HUES6 (cell line): ENCODE measurements at regions not wholly inside any gene's neighbourhood (a gene's known extent, or its start where the extent isn't known, plus 50 kb on each side); places are given as distances from the start of the nearest gene placed in this dataset.
"Not testable (repeated sequence)": the region's sequence is repeated elsewhere in the genome, so short reads cannot be mapped to it uniquely, and the experiment has no call there.

Experiments used
- H3K27ac ChIP-seq: 2 replicates; pipeline ENCODE4 v1.7.0; 2013; ENCODE audit warnings: low read depth, mild to moderate bottlenecking, low read length, inconsistent platforms
- H3K27me3 ChIP-seq: 2 replicates; pipeline ENCODE4 v1.6.1; 2013; ENCODE audit warnings: low read length; ENCODE audit not compliant: control insufficient read depth, insufficient read depth
- H3K36me3 ChIP-seq: 2 replicates; pipeline ENCODE4 v1.6.1; 2013; ENCODE audit warnings: low read length; ENCODE audit not compliant: control insufficient read depth, insufficient read depth
- H3K4me1 ChIP-seq: 2 replicates; pipeline ENCODE4 v1.6.1; 2013; ENCODE audit warnings: low read length; ENCODE audit not compliant: control insufficient read depth, insufficient read depth
- H3K4me3 ChIP-seq: 2 replicates; pipeline ENCODE4 v1.5.1; 2013; ENCODE audit warnings: low read depth, low read length
- H3K9ac ChIP-seq: one replicate; pipeline ENCODE4 v1.6.1; 2013; ENCODE audit warnings: mild to moderate bottlenecking, low read length
- H3K9me3 ChIP-seq: 2 replicates; pipeline ENCODE4 v1.6.1; 2013; ENCODE audit warnings: low read depth, low read length; ENCODE audit not compliant: control insufficient read depth, insufficient read depth

- Histone ChIP-seq H3K9me3 (peaks cover 34% of the 10 kb centered on the region), H3K36me3 (no peaks in the 10 kb centered on the region), H3K27me3 (no peaks in the 10 kb centered on the region), H3K4me3 (no peak overlapping the region), H3K27ac (no peak overlapping the region), H3K9ac (no peak overlapping the region), H3K4me1 (no peaks in the 10 kb centered on the region)
Observed at GRCh38 chr3:28036599-28037575, 204.5 kb upstream of the CMC1 start.

- Histone ChIP-seq H3K9me3 (peaks cover 12% of the 10 kb centered on the region), H3K36me3 (no peaks in the 10 kb centered on the region), H3K27ac (no peak overlapping the region), H3K9ac (no peak overlapping the region), H3K27me3 (no peaks in the 10 kb centered on the region), H3K4me3 (no peak overlapping the region), H3K4me1 (no peaks in the 10 kb centered on the region; the same call in 1 of the 2 replicates)
Observed at GRCh38 chr3:28039234-28039633, 202.2 kb upstream of the CMC1 start.

GRCh38 chr3:28039829-28040228, 201.6 kb upstream of the CMC1 start:
- no peaks in the 10 kb centered on the region; the same call in 1 of the 2 replicates for H3K4me1 ChIP-seq
- no peak overlapping the region for H3K27ac ChIP-seq
- H3K4me3 ChIP-seq, result no peak overlapping the region
- H3K9me3 ChIP-seq, result peaks cover 10% of the 10 kb centered on the region; the same call in 1 of the 2 replicates
- H3K36me3 ChIP-seq, result no peaks in the 10 kb centered on the region
- no peak overlapping the region for H3K9ac ChIP-seq
- H3K27me3 ChIP-seq, result no peaks in the 10 kb centered on the region

GRCh38 chr3:28042095-28042635, 199.3 kb upstream of the CMC1 start:
- no peak overlapping the region for H3K27ac ChIP-seq
- no peak overlapping the region for H3K9ac ChIP-seq
- H3K4me3 ChIP-seq, result no peak overlapping the region

GRCh38 chr3:28042707-28043106, 198.7 kb upstream of the CMC1 start:
- Histone ChIP-seq H3K9ac (no peak overlapping the region), H3K27ac (no peak overlapping the region), H3K4me3 (no peak overlapping the region), H3K36me3 (no peaks in the 10 kb centered on the region), H3K4me1 (peaks cover 5% of the 10 kb centered on the region; the same call in 1 of the 2 replicates), H3K9me3 (peaks cover 9% of the 10 kb centered on the region; the same call in 1 of the 2 replicates), H3K27me3 (no peaks in the 10 kb centered on the region)

More at GRCh38 chr3:28042095-28042635, 199.3 kb upstream of the CMC1 start:
- no peaks in the 10 kb centered on the region for H3K27me3 ChIP-seq
- H3K9me3 ChIP-seq, result peaks cover 9% of the 10 kb centered on the region; the same call in 1 of the 2 replicates
- H3K4me1 ChIP-seq, result peaks cover 5% of the 10 kb centered on the region; the same call in 1 of the 2 replicates
- H3K36me3 ChIP-seq, result no peaks in the 10 kb centered on the region

- H3K4me3 ChIP-seq, result no peak overlapping the region
- H3K4me1 ChIP-seq, result peaks cover 5% of the 10 kb centered on the region; the same call in 1 of the 2 replicates
- H3K9me3 ChIP-seq, result no peaks in the 10 kb centered on the region
- no peak overlapping the region for H3K9ac ChIP-seq
- H3K27me3 ChIP-seq, result no peaks in the 10 kb centered on the region
- H3K27ac ChIP-seq, result no peak overlapping the region
- H3K36me3 ChIP-seq, result no peaks in the 10 kb centered on the region
Observed at GRCh38 chr3:28050120-28050519, 191.3 kb upstream of the CMC1 start.

- Histone ChIP-seq H3K4me1 (peaks cover 5% of the 10 kb centered on the region; the same call in 1 of the 2 replicates), H3K27ac (no peak overlapping the region), H3K4me3 (no peak overlapping the region), H3K9ac (no peak overlapping the region), H3K27me3 (no peaks in the 10 kb centered on the region), H3K9me3 (no peaks in the 10 kb centered on the region), H3K36me3 (no peaks in the 10 kb centered on the region)
Observed at GRCh38 chr3:28050885-28051284, 190.5 kb upstream of the CMC1 start.

GRCh38 chr3:28053759-28054158, 187.7 kb upstream of the CMC1 start:
- Histone ChIP-seq H3K9ac (no peak overlapping the region), H3K36me3 (no peaks in the 10 kb centered on the region), H3K27ac (no peak overlapping the region), H3K4me1 (peaks cover 3% of the 10 kb centered on the region; the same call in 1 of the 2 replicates), H3K9me3 (no peaks in the 10 kb centered on the region), H3K4me3 (no peak overlapping the region), H3K27me3 (no peaks in the 10 kb centered on the region)

- no peak overlapping the region for H3K27ac ChIP-seq
- no peaks in the 10 kb centered on the region for H3K36me3 ChIP-seq
- no peaks in the 10 kb centered on the region for H3K9me3 ChIP-seq
- H3K9ac ChIP-seq, result no peak overlapping the region
- H3K27me3 ChIP-seq, result no peaks in the 10 kb centered on the region
- peaks cover 3% of the 10 kb centered on the region; the same call in 1 of the 2 replicates for H3K4me1 ChIP-seq
- H3K4me3 ChIP-seq, result no peak overlapping the region
Observed at GRCh38 chr3:28056806-28057205, 184.6 kb upstream of the CMC1 start.

- H3K36me3 ChIP-seq, result no peaks in the 10 kb centered on the region
- H3K4me1 ChIP-seq, result peaks cover 3% of the 10 kb centered on the region; the same call in 1 of the 2 replicates
- no peaks in the 10 kb centered on the region for H3K9me3 ChIP-seq
- no peak overlapping the region for H3K9ac ChIP-seq
- H3K27ac ChIP-seq, result no peak overlapping the region
- H3K27me3 ChIP-seq, result no peaks in the 10 kb centered on the region
- H3K4me3 ChIP-seq, result no peak overlapping the region
Observed at GRCh38 chr3:28057539-28057938, 183.9 kb upstream of the CMC1 start.

- not testable (repeated sequence) for H3K36me3 ChIP-seq, H3K27me3 ChIP-seq, H3K9me3 ChIP-seq, H3K4me1 ChIP-seq, H3K27ac ChIP-seq
- Histone ChIP-seq H3K4me3 (peak overlapping the region; percentile 47), H3K9ac (peak overlapping the region; percentile 68)
Observed at GRCh38 chr3:28059199-28059598, 182.2 kb upstream of the CMC1 start.
